Body of pancreas (tissue), 4 donors: ENCODE measurements at regions not wholly inside any gene's neighbourhood (a gene's known extent, or its start where the extent isn't known, plus 50 kb on each side); places are given as distances from the start of the nearest gene placed in this dataset. TPM values are rescaled to one million over a fixed set of nuclear protein-coding genes. Genes with fewer than 3 reads are reported as not detected.

Source experiments
- ATAC-seq: fragments of 150-250 bp; one replicate; pipeline ENCODE4 v1.9.1; 2016
- DNase-seq, 4 donors: peaks; one replicate each; pipeline ENCODE4 v3.0.0-alpha.2; 2019
- H3K27ac ChIP-seq, 4 donors: fragments of 200-600 bp; sonication (generic); 1 replicate in 3 of 4; 2 replicates in 1 of 4; pipeline versions ENCODE4 v1.5.1 to v1.6.1; 2016 to 2019; ENCODE audit warnings: mild to moderate bottlenecking in 1 of 4, mixed read lengths in 1 of 4, moderate library complexity in 1 of 4
- H3K27me3 ChIP-seq, 2 donors: fragments of 200-600 bp; sonication (generic); one replicate each; pipeline ENCODE4 v1.6.0; 2016; ENCODE audit warnings: mild to moderate bottlenecking in 1 of 2
- H3K36me3 ChIP-seq, 2 donors: fragments of 200-600 bp; sonication (generic); replicated peaks in 1 of 2; 2 replicates each; pipeline ENCODE4 v1.5.1; 2016; ENCODE audit warnings: low read depth in 2 of 2; ENCODE audit not compliant: insufficient read depth in 1 of 2
- H3K4me1 ChIP-seq: fragments of 200-600 bp; sonication (generic); one replicate; pipeline ENCODE4 v1.6.0; 2016
- H3K4me3 ChIP-seq, 2 donors: fragments of 200-600 bp; sonication (generic); 1 replicate in 1 of 2; 2 replicates in 1 of 2; pipeline ENCODE4 v1.5.1; 2016 to 2019
- H3K9me3 ChIP-seq, 3 donors: fragments of 200-600 bp; sonication (generic); 1 replicate in 2 of 3; 2 replicates in 1 of 3; pipeline ENCODE4 v1.5.1; 2016
- POLR2A ChIP-seq, 3 donors: fragments of 450-650 bp; IDR thresholded peaks; one replicate each; pipeline ENCODE4 v1.6.1; 2016; ENCODE audit warnings: antibody characterized with exemption in 3 of 3, mild to moderate bottlenecking in 2 of 3
- WGBS, 2 donors: methylation state at CpG; one replicate each; pipeline ENCODE4 v1.1.5; 2017; 5-methylcytosine and 5-hydroxymethylcytosine counted together
- intact Hi-C: fragments of 100-400 bp; cut with DNase I; formaldehyde crosslinking; loops from one replicate; pipeline ENCODE4 v1.15.1; 2023
- small RNA-seq: library from RNA; depleted of rRNA; stranded (forward); fragments of <200 nt; gene quantifications from one replicate; pipeline ENCODE3, GENCODE V24; 2016
- TF ChIP-seq, protein P1 (sequence below), 7 experiments: fragments of 450-650 bp in 4 of 7; fragments of 200-600 bp in 3 of 7; sonication (generic) in 3 of 7; IDR thresholded peaks; one replicate each; pipeline ENCODE4 v1.5.1; 2016 to 2019; ENCODE audit warnings: antibody characterized with exemption in 7 of 7

DNA sequence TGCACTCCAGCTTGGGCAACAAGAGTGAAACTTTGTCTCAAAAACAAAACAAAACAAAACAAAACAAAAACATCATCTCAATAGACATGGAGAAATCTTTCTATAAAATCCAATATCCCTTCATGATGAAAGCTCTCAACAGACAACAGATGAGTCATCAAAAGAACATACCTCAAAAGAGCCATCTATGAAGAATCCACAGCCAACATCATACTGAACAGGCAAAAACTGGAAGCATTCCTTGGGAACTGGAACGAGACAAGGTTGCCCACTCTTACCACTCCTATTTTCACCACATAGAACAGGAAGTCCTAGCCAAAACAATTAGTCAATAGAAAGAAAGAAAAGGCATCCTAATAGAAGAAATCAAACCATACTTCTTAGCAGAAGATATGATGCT, 77.8 kb upstream of the USP9Y start:
- intact Hi-C loops = no loop called here
- H3K27ac ChIP-seq = no peak overlapping the region
- H3K27me3 ChIP-seq = no peaks in the 10 kb centered on the region
- H3K4me1 ChIP-seq = no peaks in the 10 kb centered on the region
- DNase-seq (no peak), ATAC-seq (no peak)
- TF ChIP-seq, protein P1, sequence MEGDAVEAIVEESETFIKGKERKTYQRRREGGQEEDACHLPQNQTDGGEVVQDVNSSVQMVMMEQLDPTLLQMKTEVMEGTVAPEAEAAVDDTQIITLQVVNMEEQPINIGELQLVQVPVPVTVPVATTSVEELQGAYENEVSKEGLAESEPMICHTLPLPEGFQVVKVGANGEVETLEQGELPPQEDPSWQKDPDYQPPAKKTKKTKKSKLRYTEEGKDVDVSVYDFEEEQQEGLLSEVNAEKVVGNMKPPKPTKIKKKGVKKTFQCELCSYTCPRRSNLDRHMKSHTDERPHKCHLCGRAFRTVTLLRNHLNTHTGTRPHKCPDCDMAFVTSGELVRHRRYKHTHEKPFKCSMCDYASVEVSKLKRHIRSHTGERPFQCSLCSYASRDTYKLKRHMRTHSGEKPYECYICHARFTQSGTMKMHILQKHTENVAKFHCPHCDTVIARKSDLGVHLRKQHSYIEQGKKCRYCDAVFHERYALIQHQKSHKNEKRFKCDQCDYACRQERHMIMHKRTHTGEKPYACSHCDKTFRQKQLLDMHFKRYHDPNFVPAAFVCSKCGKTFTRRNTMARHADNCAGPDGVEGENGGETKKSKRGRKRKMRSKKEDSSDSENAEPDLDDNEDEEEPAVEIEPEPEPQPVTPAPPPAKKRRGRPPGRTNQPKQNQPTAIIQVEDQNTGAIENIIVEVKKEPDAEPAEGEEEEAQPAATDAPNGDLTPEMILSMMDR (IDR thresholded peaks at IDR 0.05) = no peak
- no peak for TF ChIP-seq POLR2A (IDR thresholded peaks at IDR 0.05)
- 15 to 22% methylated on average over 1 of the region's 1 CpG for WGBS, 2 donors
- H3K4me3 ChIP-seq = no peak overlapping the region
- H3K36me3 ChIP-seq = no peaks in the 10 kb centered on the region
- H3K9me3 ChIP-seq = no peaks in the 10 kb centered on the region

DNA sequence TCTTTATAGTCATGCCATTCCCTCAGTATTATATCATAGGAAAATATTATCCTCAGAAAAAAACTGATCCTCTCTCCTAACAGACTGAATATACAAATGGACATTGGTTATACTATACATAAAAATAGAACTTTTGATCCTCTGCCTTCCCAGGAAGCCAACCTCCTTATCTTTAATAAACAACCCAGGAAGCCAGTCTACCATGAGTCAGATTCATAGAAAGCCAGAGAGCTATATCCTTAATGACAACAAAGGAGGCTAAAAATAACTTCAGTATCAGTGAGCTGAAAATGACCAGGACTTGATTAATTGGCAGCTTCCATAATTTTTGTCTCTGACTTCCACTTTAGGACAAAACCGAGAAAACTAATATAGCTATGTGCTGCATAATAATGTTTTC, 58.0 kb upstream of the USP9Y start:
- Histone ChIP-seq H3K36me3 (no peaks in the 10 kb centered on the region), H3K4me1 (no peaks in the 10 kb centered on the region), H3K4me3 (no peak overlapping the region), H3K27ac (no peak overlapping the region), H3K9me3 (no peaks in the 10 kb centered on the region), H3K27me3 (no peaks in the 10 kb centered on the region)
- no peak for DNase-seq
- intact Hi-C loops = no loop called here
- no peak for TF ChIP-seq POLR2A (IDR thresholded peaks at IDR 0.05)
- TF ChIP-seq, protein P1 (IDR thresholded peaks at IDR 0.05) = no peak
- no peak for ATAC-seq
- WGBS, 2 donors = 67 to 92% methylated on average over 1 of the region's 1 CpG

DNA sequence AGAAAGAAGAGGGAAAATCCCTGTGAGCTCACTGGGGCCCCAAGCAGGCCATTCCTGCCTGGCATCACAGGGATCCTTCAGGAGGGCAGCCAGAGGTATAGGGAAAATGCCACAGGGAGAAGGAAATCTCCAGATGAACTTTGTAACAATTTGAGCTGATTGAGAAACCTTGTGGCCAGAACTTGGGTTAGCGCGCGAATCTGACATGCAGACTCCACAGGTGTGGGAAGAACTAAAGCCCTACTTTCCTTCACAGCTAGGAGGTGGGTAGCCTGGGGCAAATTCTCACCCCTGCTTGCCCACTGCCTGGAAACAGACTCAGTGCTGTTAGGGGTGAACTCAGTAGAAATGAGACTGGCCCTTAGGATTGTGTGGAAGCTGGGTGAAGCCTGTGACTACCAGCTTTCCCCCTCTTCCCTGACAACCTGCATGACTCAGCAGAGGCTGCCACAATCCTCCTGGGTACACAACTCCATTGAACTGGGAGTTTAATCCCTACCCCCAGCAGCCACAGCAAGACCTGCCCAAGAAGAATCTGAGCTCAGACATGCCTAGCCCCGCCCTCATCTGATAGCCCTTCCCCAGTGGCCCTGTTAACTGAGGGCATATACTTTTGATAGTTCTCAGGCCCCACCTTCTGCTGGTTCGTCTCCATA, 57.2 kb upstream of the USP9Y start:
- WGBS, 2 donors = 77 to 80% methylated on average over 1 to 5 of the region's 5 CpGs
- no peak for ATAC-seq
- intact Hi-C loops = no loop called here

DNA sequence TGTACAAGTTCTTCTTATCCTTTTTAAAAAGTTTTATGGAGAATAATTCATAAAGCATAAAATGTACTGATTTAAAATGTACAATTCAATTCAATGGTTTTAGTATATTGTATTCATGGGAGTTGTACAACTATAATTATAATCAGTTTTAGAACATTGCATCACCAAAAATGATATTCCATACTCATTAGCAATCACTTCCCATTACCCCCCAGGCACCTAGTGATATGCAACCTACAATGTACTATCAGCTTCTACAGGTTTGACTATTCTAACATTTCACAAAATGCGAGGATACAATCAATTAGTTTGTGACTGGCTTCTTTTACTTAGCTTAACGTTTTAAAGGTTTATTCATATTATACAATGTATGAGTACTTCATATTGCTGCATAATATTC, 49.9 kb upstream of the USP9Y start:
- Histone ChIP-seq H3K27ac (no peak overlapping the region), H3K27me3 (no peaks in the 10 kb centered on the region), H3K4me1 (no peaks in the 10 kb centered on the region), H3K4me3 (no peak overlapping the region), H3K36me3 (no peaks in the 10 kb centered on the region), H3K9me3 (no peaks in the 10 kb centered on the region)
- ATAC-seq (no peak), DNase-seq (no peak)
- intact Hi-C loops = no loop called here
- TF ChIP-seq POLR2A (IDR thresholded peaks at IDR 0.05) = no peak
- TF ChIP-seq, protein P1 (IDR thresholded peaks at IDR 0.05) = no peak
- WGBS, 2 donors = 71 to 72% methylated on average over 2 of the region's 2 CpGs

More for the DNA sequence above, 57.2 kb upstream of the USP9Y start:
- Histone ChIP-seq H3K4me3 (no peak overlapping the region), H3K9me3 (no peaks in the 10 kb centered on the region), H3K27me3 (no peaks in the 10 kb centered on the region), H3K36me3 (no peaks in the 10 kb centered on the region), H3K4me1 (no peaks in the 10 kb centered on the region), H3K27ac (no peak overlapping the region)
- no peak for DNase-seq
- TF ChIP-seq, protein P1 (IDR thresholded peaks at IDR 0.05) = no peak
- no peak for TF ChIP-seq POLR2A (IDR thresholded peaks at IDR 0.05)

Small RNAs in the stretch of these regions (small RNA-seq; reads per million reads assigned to genes)
- not detected for gene RN7SL702P
